ENCODE measurements at regions not wholly inside any gene's neighbourhood (a gene's known extent, or its start where the extent isn't known, plus 50 kb on each side); places are given as distances from the start of the nearest gene placed in this dataset.

- Histone ChIP-seq H3K27ac (replicated peaks) (no peak overlapping the region), H3K27me3 (ENCODE audit: insufficient read depth, poor library complexity, severe bottlenecking) (peaks cover 8% of the 10 kb centered on the region), H3K4me3 (replicated peaks; ENCODE audit: insufficient read depth, low read length) (no peak overlapping the region)
- no peak for DNase-seq (ENCODE audit: low read depth in 1 of 2, low spot score in 1 of 2)
- TF ChIP-seq, protein P1, sequence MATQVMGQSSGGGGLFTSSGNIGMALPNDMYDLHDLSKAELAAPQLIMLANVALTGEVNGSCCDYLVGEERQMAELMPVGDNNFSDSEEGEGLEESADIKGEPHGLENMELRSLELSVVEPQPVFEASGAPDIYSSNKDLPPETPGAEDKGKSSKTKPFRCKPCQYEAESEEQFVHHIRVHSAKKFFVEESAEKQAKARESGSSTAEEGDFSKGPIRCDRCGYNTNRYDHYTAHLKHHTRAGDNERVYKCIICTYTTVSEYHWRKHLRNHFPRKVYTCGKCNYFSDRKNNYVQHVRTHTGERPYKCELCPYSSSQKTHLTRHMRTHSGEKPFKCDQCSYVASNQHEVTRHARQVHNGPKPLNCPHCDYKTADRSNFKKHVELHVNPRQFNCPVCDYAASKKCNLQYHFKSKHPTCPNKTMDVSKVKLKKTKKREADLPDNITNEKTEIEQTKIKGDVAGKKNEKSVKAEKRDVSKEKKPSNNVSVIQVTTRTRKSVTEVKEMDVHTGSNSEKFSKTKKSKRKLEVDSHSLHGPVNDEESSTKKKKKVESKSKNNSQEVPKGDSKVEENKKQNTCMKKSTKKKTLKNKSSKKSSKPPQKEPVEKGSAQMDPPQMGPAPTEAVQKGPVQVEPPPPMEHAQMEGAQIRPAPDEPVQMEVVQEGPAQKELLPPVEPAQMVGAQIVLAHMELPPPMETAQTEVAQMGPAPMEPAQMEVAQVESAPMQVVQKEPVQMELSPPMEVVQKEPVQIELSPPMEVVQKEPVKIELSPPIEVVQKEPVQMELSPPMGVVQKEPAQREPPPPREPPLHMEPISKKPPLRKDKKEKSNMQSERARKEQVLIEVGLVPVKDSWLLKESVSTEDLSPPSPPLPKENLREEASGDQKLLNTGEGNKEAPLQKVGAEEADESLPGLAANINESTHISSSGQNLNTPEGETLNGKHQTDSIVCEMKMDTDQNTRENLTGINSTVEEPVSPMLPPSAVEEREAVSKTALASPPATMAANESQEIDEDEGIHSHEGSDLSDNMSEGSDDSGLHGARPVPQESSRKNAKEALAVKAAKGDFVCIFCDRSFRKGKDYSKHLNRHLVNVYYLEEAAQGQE (IDR thresholded peaks at IDR 0.05; ENCODE audit: insufficient replicate concordance, low read depth): no peak
- TF ChIP-seq, protein P2, sequence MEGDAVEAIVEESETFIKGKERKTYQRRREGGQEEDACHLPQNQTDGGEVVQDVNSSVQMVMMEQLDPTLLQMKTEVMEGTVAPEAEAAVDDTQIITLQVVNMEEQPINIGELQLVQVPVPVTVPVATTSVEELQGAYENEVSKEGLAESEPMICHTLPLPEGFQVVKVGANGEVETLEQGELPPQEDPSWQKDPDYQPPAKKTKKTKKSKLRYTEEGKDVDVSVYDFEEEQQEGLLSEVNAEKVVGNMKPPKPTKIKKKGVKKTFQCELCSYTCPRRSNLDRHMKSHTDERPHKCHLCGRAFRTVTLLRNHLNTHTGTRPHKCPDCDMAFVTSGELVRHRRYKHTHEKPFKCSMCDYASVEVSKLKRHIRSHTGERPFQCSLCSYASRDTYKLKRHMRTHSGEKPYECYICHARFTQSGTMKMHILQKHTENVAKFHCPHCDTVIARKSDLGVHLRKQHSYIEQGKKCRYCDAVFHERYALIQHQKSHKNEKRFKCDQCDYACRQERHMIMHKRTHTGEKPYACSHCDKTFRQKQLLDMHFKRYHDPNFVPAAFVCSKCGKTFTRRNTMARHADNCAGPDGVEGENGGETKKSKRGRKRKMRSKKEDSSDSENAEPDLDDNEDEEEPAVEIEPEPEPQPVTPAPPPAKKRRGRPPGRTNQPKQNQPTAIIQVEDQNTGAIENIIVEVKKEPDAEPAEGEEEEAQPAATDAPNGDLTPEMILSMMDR (IDR thresholded peaks at IDR 0.05; ENCODE audit: insufficient read depth, low read length): no peak
- TF ChIP-seq POLR2AphosphoS5 (IDR thresholded peaks at IDR 0.05; ENCODE audit: low read depth) (no peak), GABPA (IDR thresholded peaks at IDR 0.05; ENCODE audit: low read depth) (no peak), SPI1 (IDR thresholded peaks at IDR 0.05; ENCODE audit: borderline replicate concordance, low read depth) (no peak)
Measured at GRCh38 chr16:51759999-51760398, 608.9 kb upstream of the SALL1 start.

DNA sequence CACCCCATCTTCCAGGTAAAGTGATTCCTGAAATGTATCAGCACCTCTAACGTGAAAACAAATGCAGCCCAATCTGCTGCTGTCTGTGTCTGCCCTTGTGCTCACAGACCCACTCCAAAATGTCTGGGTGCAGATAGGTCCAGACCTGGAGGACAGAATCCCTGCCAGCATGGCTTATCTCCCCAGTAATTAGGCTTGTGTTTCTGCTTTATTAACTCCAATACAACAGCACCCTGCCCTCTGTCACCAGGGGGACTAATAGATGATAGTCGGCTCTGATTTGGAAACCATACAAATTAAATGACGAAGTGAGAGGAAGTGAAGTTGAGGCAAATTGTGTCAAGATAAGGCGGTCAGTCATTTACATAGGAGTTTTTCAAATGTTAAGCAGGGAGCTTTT lies 608.3 kb upstream of the SALL1 start:
- Histone ChIP-seq H3K27ac (replicated peaks) (no peak overlapping the region), H3K27me3 (ENCODE audit: insufficient read depth, poor library complexity, severe bottlenecking) (peaks cover 8% of the 10 kb centered on the region), H3K4me3 (replicated peaks; ENCODE audit: insufficient read depth, low read length) (no peak overlapping the region)
- TF ChIP-seq GABPA (IDR thresholded peaks at IDR 0.05; ENCODE audit: low read depth) (no peak), SPI1 (IDR thresholded peaks at IDR 0.05; ENCODE audit: borderline replicate concordance, low read depth) (no peak), POLR2AphosphoS5 (IDR thresholded peaks at IDR 0.05; ENCODE audit: low read depth) (no peak)
- TF ChIP-seq, protein P2 (IDR thresholded peaks at IDR 0.05; ENCODE audit: insufficient read depth, low read length): no peak
- TF ChIP-seq, protein P1 (IDR thresholded peaks at IDR 0.05; ENCODE audit: insufficient replicate concordance, low read depth): no peak
- no peak for DNase-seq (ENCODE audit: low read depth in 1 of 2, low spot score in 1 of 2)

DNA sequence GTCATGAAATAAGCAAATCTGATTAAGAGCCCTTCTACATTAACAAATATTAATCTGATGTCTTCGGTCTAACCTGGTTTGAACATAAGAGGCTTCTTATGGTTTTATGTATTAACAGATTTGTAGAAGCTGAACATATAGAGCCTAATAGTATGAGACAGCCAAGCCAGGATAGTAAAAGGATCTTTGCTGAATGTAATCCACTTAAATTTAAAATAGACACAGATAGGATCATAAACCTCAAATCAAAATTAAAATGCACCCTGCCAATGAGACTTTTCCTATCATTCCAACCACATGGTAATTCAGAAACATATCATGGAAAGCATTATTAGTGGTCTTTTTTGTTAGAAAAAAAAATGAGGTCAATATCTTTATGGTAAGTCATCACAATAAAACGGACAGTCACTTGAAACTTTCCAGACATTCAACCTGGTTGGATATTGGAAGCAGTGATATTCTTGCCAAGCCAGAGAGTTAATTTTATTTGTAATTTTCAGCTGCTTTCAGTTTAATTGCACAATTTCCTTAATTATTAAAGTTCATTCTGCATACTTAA lies 606.9 kb upstream of the SALL1 start:
- Histone ChIP-seq H3K27me3 (ENCODE audit: insufficient read depth, poor library complexity, severe bottlenecking) (peaks cover 18% of the 10 kb centered on the region), H3K4me3 (replicated peaks; ENCODE audit: insufficient read depth, low read length) (no peak overlapping the region), H3K27ac (replicated peaks) (no peak overlapping the region)
- no peak for DNase-seq (ENCODE audit: low read depth in 1 of 2, low spot score in 1 of 2)
- no peak for TF ChIP-seq SPI1 (IDR thresholded peaks at IDR 0.05; ENCODE audit: borderline replicate concordance, low read depth)
- no peak for TF ChIP-seq GABPA (IDR thresholded peaks at IDR 0.05; ENCODE audit: low read depth)
- TF ChIP-seq, protein P2 (IDR thresholded peaks at IDR 0.05; ENCODE audit: insufficient read depth, low read length): no peak
- no peak for TF ChIP-seq POLR2AphosphoS5 (IDR thresholded peaks at IDR 0.05; ENCODE audit: low read depth)
- TF ChIP-seq, protein P1 (IDR thresholded peaks at IDR 0.05; ENCODE audit: insufficient replicate concordance, low read depth): no peak

Measured in HL-60 (cell line).